Stimulated activated naive CD8-positive, alpha-beta T cell treated with anti-CD3 and anti-CD28 coated beads, Interleukin-15, Interleukin-2, amounts not matched to agents 100 ng/mL and 50 ng/mL, for 24 hours (primary cell): ENCODE measurements at regions not wholly inside any gene's neighbourhood (a gene's known extent, or its start where the extent isn't known, plus 50 kb on each side); places are given as distances from the start of the nearest gene placed in this dataset.
"Not testable (repeated sequence)": the region's sequence is repeated elsewhere in the genome, so short reads cannot be mapped to it uniquely, and the experiment has no call there.

Experiments used
- H3K27ac Mint-ChIP-seq: one replicate; pipeline ENCODE4 v1.8.0; 2021; ENCODE audit warnings: mild to moderate bottlenecking, mixed read lengths
- H3K27me3 Mint-ChIP-seq: one replicate; pipeline ENCODE4 v1.8.0; 2021; ENCODE audit warnings: mixed read lengths
- H3K36me3 Mint-ChIP-seq: one replicate; pipeline ENCODE4 v1.8.0; 2021; ENCODE audit warnings: low read depth, mixed read lengths
- H3K4me1 Mint-ChIP-seq: one replicate; pipeline ENCODE4 v1.8.0; 2021; ENCODE audit warnings: low read depth, mixed read lengths
- H3K4me3 Mint-ChIP-seq: one replicate; pipeline ENCODE4 v1.8.0; 2021; ENCODE audit warnings: mild to moderate bottlenecking, mixed read lengths
- H3K9me3 Mint-ChIP-seq: one replicate; pipeline ENCODE4 v1.8.0; 2021; ENCODE audit warnings: mixed read lengths

DNA sequence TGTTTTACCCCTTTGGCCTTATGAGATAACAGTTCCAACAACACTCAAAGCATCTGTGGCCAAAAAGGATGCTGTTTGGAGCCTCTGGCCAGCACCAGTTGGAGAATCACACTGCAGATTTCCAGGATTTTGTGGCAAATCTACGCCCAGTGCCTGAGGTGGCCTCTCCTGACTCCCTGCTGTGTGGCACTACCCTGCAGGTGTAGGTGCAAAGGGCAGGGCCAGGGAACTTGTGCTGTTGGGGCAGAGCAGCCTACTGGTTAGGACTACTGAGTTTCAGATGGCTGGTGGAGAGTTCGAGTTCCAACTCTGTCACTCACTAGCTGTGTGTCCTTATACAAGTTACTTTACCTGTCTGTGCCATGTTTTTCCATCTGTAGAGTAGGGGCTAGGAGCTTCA, 170.5 kb downstream of the PTPRU start:
- Mint-ChIP-seq H3K36me3 (no peaks in the 10 kb centered on the region), H3K4me3 (no peak overlapping the region), H3K27ac (no peak overlapping the region), H3K4me1 (no peaks in the 10 kb centered on the region), H3K27me3 (peaks cover 15% of the 10 kb centered on the region), H3K9me3 (no peaks in the 10 kb centered on the region)

DNA sequence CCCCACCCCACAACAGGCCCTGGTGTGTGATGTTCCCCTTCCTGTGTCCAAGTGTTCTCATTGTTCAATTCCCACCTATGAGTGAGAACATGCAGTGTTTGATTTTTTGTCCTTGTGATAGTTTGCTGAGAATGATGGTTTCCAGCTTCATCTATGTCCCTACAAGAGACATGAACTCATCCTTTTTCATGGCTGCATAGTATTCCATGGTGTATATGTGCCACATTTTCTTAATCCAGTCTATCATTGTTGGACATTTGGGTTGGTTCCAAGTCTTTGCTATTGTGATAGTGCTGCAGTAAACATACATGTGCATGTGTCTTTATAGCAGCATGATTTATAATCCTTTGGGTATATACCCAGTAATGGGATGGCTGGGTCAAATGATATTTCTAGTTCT, 163.9 kb downstream of the PTPRU start:
- H3K4me3 Mint-ChIP-seq, H3K4me1 Mint-ChIP-seq, H3K27me3 Mint-ChIP-seq, H3K9me3 Mint-ChIP-seq, H3K36me3 Mint-ChIP-seq, H3K27ac Mint-ChIP-seq: not testable (repeated sequence)

GRCh38 chr1:29399465-29399864, 163.1 kb downstream of the PTPRU start:
- Mint-ChIP-seq H3K4me3 (no peak overlapping the region), H3K4me1 (no peaks in the 10 kb centered on the region), H3K27ac (no peak overlapping the region), H3K36me3 (no peaks in the 10 kb centered on the region), H3K27me3 (peaks cover 7% of the 10 kb centered on the region), H3K9me3 (peaks cover 9% of the 10 kb centered on the region)

DNA sequence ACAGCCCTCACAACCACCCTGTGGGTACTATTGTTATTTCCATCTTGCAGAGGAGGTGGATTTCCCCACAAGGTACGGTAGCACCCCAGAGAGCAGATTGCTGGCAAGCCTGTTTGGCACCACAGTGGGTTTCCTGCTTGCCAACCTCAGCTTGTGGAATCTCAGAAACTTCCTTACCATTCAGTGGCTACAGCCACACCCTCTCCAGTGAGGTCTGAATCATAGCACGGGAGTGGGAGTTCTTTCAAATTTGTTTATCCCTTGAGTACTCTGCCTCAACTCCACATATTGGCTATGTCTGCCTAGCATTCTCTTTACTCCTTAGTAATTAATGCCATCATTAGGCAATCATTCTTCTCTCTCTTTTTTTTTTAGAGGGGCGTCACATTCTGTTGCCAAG, 162.1 kb downstream of the PTPRU start:
- no peak overlapping the region for H3K4me3 Mint-ChIP-seq
- H3K9me3 Mint-ChIP-seq = peaks cover 9% of the 10 kb centered on the region
- H3K27ac Mint-ChIP-seq = no peak overlapping the region
- no peaks in the 10 kb centered on the region for H3K36me3 Mint-ChIP-seq
- H3K27me3 Mint-ChIP-seq = peaks cover 7% of the 10 kb centered on the region
- no peaks in the 10 kb centered on the region for H3K4me1 Mint-ChIP-seq

DNA sequence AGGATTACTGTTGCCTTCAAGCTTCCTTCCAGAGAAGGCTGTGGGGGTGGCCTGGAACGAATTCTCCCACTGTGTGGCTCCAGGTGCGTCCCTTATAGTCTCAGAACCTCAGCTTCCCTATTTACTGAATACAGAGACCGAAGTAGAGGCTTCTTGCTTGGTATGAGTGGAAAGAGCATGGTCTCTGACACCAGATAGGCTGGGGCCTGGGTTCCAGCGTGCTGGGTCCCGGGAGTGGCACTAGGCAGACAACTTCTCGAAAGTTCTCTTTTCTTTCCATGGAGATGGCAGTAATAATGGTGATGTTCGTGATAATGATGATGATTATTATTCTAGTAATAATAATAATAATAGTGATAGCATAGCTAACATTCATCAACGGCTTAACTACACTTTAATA, 161.7 kb downstream of the PTPRU start:
- peaks cover 11% of the 10 kb centered on the region for H3K27me3 Mint-ChIP-seq
- no peaks in the 10 kb centered on the region for H3K36me3 Mint-ChIP-seq
- peaks cover 9% of the 10 kb centered on the region for H3K9me3 Mint-ChIP-seq
- no peak overlapping the region for H3K27ac Mint-ChIP-seq
- H3K4me1 Mint-ChIP-seq = no peaks in the 10 kb centered on the region
- H3K4me3 Mint-ChIP-seq = no peak overlapping the region

- Mint-ChIP-seq H3K27ac (no peak overlapping the region), H3K9me3 (peaks cover 9% of the 10 kb centered on the region), H3K36me3 (no peaks in the 10 kb centered on the region), H3K4me1 (no peaks in the 10 kb centered on the region), H3K27me3 (peaks cover 8% of the 10 kb centered on the region), H3K4me3 (no peak overlapping the region)
Observed at GRCh38 chr1:29397256-29397590, 160.9 kb downstream of the PTPRU start.

GRCh38 chr1:29396438-29397255, 160.3 kb downstream of the PTPRU start:
- H3K4me3 Mint-ChIP-seq = no peak overlapping the region
- no peak overlapping the region for H3K27ac Mint-ChIP-seq
- H3K27me3 Mint-ChIP-seq = peaks cover 8% of the 10 kb centered on the region
- peaks cover 9% of the 10 kb centered on the region for H3K9me3 Mint-ChIP-seq
- no peaks in the 10 kb centered on the region for H3K36me3 Mint-ChIP-seq
- no peaks in the 10 kb centered on the region for H3K4me1 Mint-ChIP-seq

GRCh38 chr1:29395736-29396437, 159.6 kb downstream of the PTPRU start:
- no peak overlapping the region for H3K4me3 Mint-ChIP-seq
- no peaks in the 10 kb centered on the region for H3K4me1 Mint-ChIP-seq
- no peak overlapping the region for H3K27ac Mint-ChIP-seq

DNA sequence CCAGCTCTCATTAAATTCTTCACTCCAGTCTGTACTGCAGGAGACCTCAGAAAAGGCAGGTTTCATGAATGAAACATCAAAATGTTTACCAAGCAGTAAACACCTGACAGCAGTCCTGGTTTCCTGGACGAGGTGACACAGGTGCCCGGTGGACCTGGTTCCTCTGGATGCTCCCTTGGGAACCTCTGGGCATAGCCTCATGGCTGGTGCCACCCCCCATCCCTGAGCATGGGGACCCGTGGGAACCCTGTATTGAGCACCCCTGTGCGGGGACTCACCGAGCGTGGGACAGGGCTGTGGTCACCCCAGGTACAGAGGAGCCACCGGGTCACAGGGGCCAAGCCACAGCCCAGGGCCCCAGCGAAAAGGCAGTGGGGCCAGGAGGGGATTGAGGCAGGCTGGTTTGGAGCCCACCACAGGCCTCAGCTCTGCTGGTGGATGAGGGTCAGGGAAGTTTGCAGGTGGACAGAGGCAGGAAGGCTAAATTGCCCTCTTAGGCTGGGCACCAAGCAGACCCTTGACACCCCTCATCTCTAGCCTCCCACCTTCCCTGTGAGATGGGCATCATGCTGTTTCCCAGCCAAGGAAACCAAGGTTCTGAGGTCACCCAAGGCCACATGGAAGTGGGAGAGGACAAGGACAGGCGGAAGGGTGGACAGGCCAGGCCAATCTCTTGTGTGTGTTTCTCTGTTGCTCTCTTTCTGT, 158.4 kb downstream of the PTPRU start:
- peaks cover 17% of the 10 kb centered on the region for H3K27me3 Mint-ChIP-seq
- no peak overlapping the region for H3K27ac Mint-ChIP-seq
- H3K9me3 Mint-ChIP-seq = peaks cover 7% of the 10 kb centered on the region
- H3K4me1 Mint-ChIP-seq = no peaks in the 10 kb centered on the region
- no peak overlapping the region for H3K4me3 Mint-ChIP-seq
- H3K36me3 Mint-ChIP-seq = no peaks in the 10 kb centered on the region

More at GRCh38 chr1:29395736-29396437, 159.6 kb downstream of the PTPRU start:
- Mint-ChIP-seq H3K27me3 (peaks cover 8% of the 10 kb centered on the region), H3K36me3 (no peaks in the 10 kb centered on the region), H3K9me3 (peaks cover 9% of the 10 kb centered on the region)

GRCh38 chr1:29393451-29393826, 157.1 kb downstream of the PTPRU start:
- H3K4me1 Mint-ChIP-seq = no peaks in the 10 kb centered on the region

DNA sequence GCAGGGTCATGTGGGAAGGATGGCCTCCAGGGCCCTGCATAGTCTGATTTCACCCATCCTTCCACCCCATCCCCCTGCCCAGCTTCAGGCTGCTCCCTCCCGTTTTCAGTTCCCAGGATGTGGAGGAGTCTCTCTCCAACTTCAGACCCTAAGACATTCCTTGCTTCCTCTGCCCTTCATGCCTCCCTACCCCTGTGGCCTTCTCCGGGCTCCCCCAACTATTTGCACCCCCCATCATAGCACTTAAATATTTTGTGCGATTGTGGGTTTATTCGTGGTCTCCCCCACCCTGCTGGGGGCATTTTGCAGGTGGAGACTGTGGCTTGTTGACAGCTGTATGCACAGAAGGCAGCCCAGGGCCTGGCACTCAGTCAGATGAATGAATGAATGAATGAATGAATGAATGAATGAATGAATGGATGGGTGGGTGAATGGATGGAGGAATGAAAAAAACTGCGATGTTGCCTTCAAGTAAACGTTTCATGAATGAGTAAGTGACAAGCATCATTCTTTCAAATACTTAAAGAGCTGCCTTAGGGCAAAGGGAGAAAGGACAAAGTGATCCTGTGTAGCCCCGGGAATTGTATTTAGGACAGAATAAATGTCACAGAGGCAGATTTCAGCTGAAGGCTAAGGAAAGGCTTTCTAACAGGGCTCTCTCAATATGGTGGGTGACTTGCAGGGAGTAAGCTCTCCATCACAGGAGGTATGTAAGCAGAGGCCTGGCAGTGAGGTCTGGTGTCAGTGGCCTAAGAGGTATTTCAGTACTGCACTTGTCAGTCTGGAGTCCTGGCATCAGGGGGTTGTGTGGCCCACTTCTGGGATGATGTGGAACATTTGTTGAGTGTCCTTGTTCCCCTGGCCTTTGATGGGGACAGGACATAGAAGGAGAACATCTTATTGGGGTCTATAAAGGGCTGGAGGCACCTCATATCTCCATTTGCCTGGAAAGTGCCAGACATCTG, 156.4 kb downstream of the PTPRU start:
- Mint-ChIP-seq H3K4me1 (no peaks in the 10 kb centered on the region), H3K36me3 (no peaks in the 10 kb centered on the region), H3K27ac (no peak overlapping the region), H3K9me3 (no peaks in the 10 kb centered on the region), H3K4me3 (no peak overlapping the region), H3K27me3 (peaks cover 26% of the 10 kb centered on the region)

More at GRCh38 chr1:29393451-29393826, 157.1 kb downstream of the PTPRU start:
- no peak overlapping the region for H3K4me3 Mint-ChIP-seq
- H3K27ac Mint-ChIP-seq = no peak overlapping the region
- H3K27me3 Mint-ChIP-seq = peaks cover 19% of the 10 kb centered on the region
- no peaks in the 10 kb centered on the region for H3K36me3 Mint-ChIP-seq
- no peaks in the 10 kb centered on the region for H3K9me3 Mint-ChIP-seq

- H3K36me3 Mint-ChIP-seq = no peaks in the 10 kb centered on the region
- H3K4me3 Mint-ChIP-seq = no peak overlapping the region
- no peaks in the 10 kb centered on the region for H3K9me3 Mint-ChIP-seq
- H3K27me3 Mint-ChIP-seq = peaks cover 33% of the 10 kb centered on the region
- H3K4me1 Mint-ChIP-seq = no peaks in the 10 kb centered on the region
- H3K27ac Mint-ChIP-seq = no peak overlapping the region
Observed at GRCh38 chr1:29392036-29392435, 155.7 kb downstream of the PTPRU start.

DNA sequence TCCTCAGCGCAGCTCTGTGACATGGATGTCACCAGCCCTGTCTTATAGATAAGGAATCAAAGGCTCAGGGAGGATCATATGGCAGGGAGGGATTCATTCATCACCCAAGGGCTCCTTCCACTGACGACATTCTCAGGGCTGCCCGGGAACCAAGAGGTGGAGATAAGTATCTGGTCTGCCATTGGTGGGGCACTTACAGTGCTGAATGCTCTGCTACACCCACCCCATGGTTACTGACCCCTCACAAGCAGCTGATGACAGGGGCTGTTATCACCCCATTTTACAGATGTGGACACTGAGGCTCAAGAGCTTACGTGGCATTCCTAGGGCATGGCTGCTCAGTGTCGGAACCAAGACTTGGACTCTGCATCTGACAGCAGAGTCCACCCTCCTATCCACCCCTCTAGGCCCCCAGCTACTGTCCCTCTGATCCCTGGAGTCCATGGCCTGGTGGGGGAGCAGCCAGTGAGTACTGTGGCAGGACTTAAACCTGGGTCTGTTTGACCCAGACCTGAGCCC, 155.1 kb downstream of the PTPRU start:
- Mint-ChIP-seq H3K36me3 (no peaks in the 10 kb centered on the region), H3K4me3 (no peak overlapping the region), H3K4me1 (no peaks in the 10 kb centered on the region), H3K9me3 (no peaks in the 10 kb centered on the region), H3K27ac (no peak overlapping the region), H3K27me3 (peaks cover 36% of the 10 kb centered on the region)
